Hepatocyte (in vitro differentiated cells): ENCODE measurements at regions not wholly inside any gene's neighbourhood (a gene's known extent, or its start where the extent isn't known, plus 50 kb on each side); places are given as distances from the start of the nearest gene placed in this dataset.

ENCODE experiments used
- DNase-seq: peaks from one replicate; pipeline ENCODE4 v3.0.0-alpha.2; 2016; ENCODE audit warnings: low spot score
- H2AFZ ChIP-seq: fragments of 200-600 bp; sonication (generic); 2 replicates; pipeline ENCODE4 v1.6.0; 2016; ENCODE audit warnings: antibody characterized with exemption, mild to moderate bottlenecking
- H3K27ac ChIP-seq: fragments of 200-600 bp; sonication (generic); 2 replicates; pipeline ENCODE4 v1.5.1; 2016; ENCODE audit warnings: mild to moderate bottlenecking
- H3K27me3 ChIP-seq: fragments of 200-600 bp; sonication (generic); 2 replicates; pipeline ENCODE4 v1.6.1; 2016
- H3K36me3 ChIP-seq: fragments of 200-600 bp; sonication (generic); replicated peaks from 2 replicates; pipeline ENCODE4 v1.5.1; 2016; ENCODE audit warnings: low read depth; ENCODE audit not compliant: insufficient read depth
- H3K4me1 ChIP-seq: fragments of 200-600 bp; sonication (generic); 2 replicates; pipeline ENCODE4 v1.5.1; 2016; ENCODE audit warnings: mild to moderate bottlenecking, moderate library complexity; ENCODE audit not compliant: insufficient read depth
- H3K4me2 ChIP-seq: fragments of 200-600 bp; sonication (generic); 2 replicates; pipeline ENCODE4 v1.6.0; 2016
- H3K4me3 ChIP-seq: fragments of 200-600 bp; sonication (generic); 2 replicates; pipeline ENCODE4 v1.5.1; 2016; ENCODE audit warnings: mild to moderate bottlenecking
- H3K79me2 ChIP-seq: fragments of 200-600 bp; sonication (generic); 2 replicates; pipeline ENCODE4 v1.6.0; 2017; ENCODE audit warnings: mild to moderate bottlenecking
- H3K9me2 ChIP-seq: fragments of 200-600 bp; sonication (generic); replicated peaks from 2 replicates; pipeline ENCODE4 v1.6.0; 2017; ENCODE audit warnings: mild to moderate bottlenecking; ENCODE audit not compliant: insufficient read depth
- H3K9me3 ChIP-seq: fragments of 200-600 bp; sonication (generic); 2 replicates; pipeline ENCODE4 v1.5.1; 2016; ENCODE audit warnings: low read depth, mild to moderate bottlenecking
- H4K20me1 ChIP-seq: fragments of 200-600 bp; sonication (generic); 2 replicates; pipeline ENCODE4 v1.6.0; 2016; ENCODE audit warnings: mild to moderate bottlenecking; ENCODE audit not compliant: insufficient read depth, poor library complexity, severe bottlenecking
- CTCF ChIP-seq: fragments of 200-600 bp; sonication (generic); IDR thresholded peaks from 2 replicates; pipeline ENCODE4 v1.5.1; 2016; ENCODE audit warnings: antibody characterized with exemption, mild to moderate bottlenecking; ENCODE audit not compliant: poor library complexity
- EZH2 ChIP-seq: fragments of 200-600 bp; sonication (generic); IDR thresholded peaks from 2 replicates; pipeline ENCODE4 v1.6.1; 2016; ENCODE audit warnings: antibody characterized with exemption, mild to moderate bottlenecking, borderline replicate concordance
- EZH2phosphoT487 ChIP-seq: fragments of 200-600 bp; sonication (generic); IDR thresholded peaks from one replicate; pipeline ENCODE4 v1.6.1; 2018; ENCODE audit warnings: antibody characterized with exemption, mild to moderate bottlenecking, low read depth, moderate library complexity; ENCODE audit not compliant: unreplicated experiment, severe bottlenecking
- WGBS: methylation state at CpG from one replicate; pipeline ENCODE4 v1.1.6; 2016; ENCODE audit warnings: low lambda C conversion rate; ENCODE audit errors: missing lambda C conversion rate; 5-methylcytosine and 5-hydroxymethylcytosine counted together

- no peaks in the 10 kb centered on the region for H4K20me1 ChIP-seq
- no peaks in the 10 kb centered on the region for H3K79me2 ChIP-seq
- no peak overlapping the region for H3K4me3 ChIP-seq
- H3K9me3 ChIP-seq: no peaks in the 10 kb centered on the region
- TF ChIP-seq CTCF (no peak), EZH2phosphoT487 (no peak), EZH2 (no peak)
- H3K4me1 ChIP-seq: no peaks in the 10 kb centered on the region
- H3K4me2 ChIP-seq: no peak overlapping the region
- H3K27me3 ChIP-seq: no peaks in the 10 kb centered on the region
- H3K36me3 ChIP-seq: no peaks in the 10 kb centered on the region
- whole genome bisulfite sequencing: 87% methylated on average over 5 of the region's 5 CpGs
- H3K9me2 ChIP-seq: no peaks in the 10 kb centered on the region
- no peak overlapping the region for H3K27ac ChIP-seq
- H2AFZ ChIP-seq: no peak overlapping the region
- DNase-seq: no peak
Measured at GRCh38 chr11:20311444-20311843, 52.1 kb upstream of the HTATIP2 start.

GRCh38 chr11:20310596-20311394, 52.7 kb upstream of the HTATIP2 start:
- TF ChIP-seq EZH2: no peak
- H3K4me3 ChIP-seq: no peak overlapping the region
- no peaks in the 10 kb centered on the region for H3K9me3 ChIP-seq
- H2AFZ ChIP-seq: no peak overlapping the region
- H4K20me1 ChIP-seq: no peaks in the 10 kb centered on the region
- no peaks in the 10 kb centered on the region for H3K79me2 ChIP-seq
- H3K27ac ChIP-seq: no peak overlapping the region
- no peaks in the 10 kb centered on the region for H3K9me2 ChIP-seq
- H3K4me1 ChIP-seq: no peaks in the 10 kb centered on the region
- no peaks in the 10 kb centered on the region for H3K27me3 ChIP-seq
- DNase-seq: no peak
- WGBS: 78% methylated on average over 11 of the region's 11 CpGs
- no peak overlapping the region for H3K4me2 ChIP-seq
- no peaks in the 10 kb centered on the region for H3K36me3 ChIP-seq

GRCh38 chr11:20310137-20310536, 53.4 kb upstream of the HTATIP2 start:
- no peak overlapping the region for H3K4me2 ChIP-seq
- no peaks in the 10 kb centered on the region for H3K9me2 ChIP-seq
- H3K27me3 ChIP-seq: no peaks in the 10 kb centered on the region
- no peaks in the 10 kb centered on the region for H3K79me2 ChIP-seq
- H3K4me3 ChIP-seq: no peak overlapping the region
- no peak overlapping the region for H2AFZ ChIP-seq
- H4K20me1 ChIP-seq: no peaks in the 10 kb centered on the region
- no peak for DNase-seq
- no peak overlapping the region for H3K27ac ChIP-seq
- WGBS: 65% methylated on average over 9 of the region's 9 CpGs
- no peak for TF ChIP-seq EZH2
- no peak for TF ChIP-seq EZH2phosphoT487
- no peak for TF ChIP-seq CTCF
- no peaks in the 10 kb centered on the region for H3K36me3 ChIP-seq
- no peaks in the 10 kb centered on the region for H3K4me1 ChIP-seq
- no peaks in the 10 kb centered on the region for H3K9me3 ChIP-seq

GRCh38 chr11:20309231-20310025, 54.1 kb upstream of the HTATIP2 start:
- H3K9me2 ChIP-seq: no peaks in the 10 kb centered on the region
- H3K27me3 ChIP-seq: no peaks in the 10 kb centered on the region
- H4K20me1 ChIP-seq: no peaks in the 10 kb centered on the region
- no peaks in the 10 kb centered on the region for H3K36me3 ChIP-seq
- no peak for DNase-seq
- H2AFZ ChIP-seq: no peak overlapping the region
- WGBS: 74% methylated on average over 5 of the region's 5 CpGs
- H3K9me3 ChIP-seq: no peaks in the 10 kb centered on the region
- TF ChIP-seq CTCF (no peak), EZH2 (no peak), EZH2phosphoT487 (no peak)
- no peak overlapping the region for H3K4me2 ChIP-seq
- no peak overlapping the region for H3K4me3 ChIP-seq
- H3K27ac ChIP-seq: no peak overlapping the region
- no peaks in the 10 kb centered on the region for H3K79me2 ChIP-seq
- H3K4me1 ChIP-seq: no peaks in the 10 kb centered on the region
